Spleen (tissue), 11 donors: ENCODE measurements at regions not wholly inside any gene's neighbourhood (a gene's known extent, or its start where the extent isn't known, plus 50 kb on each side); places are given as distances from the start of the nearest gene placed in this dataset.

ENCODE experiments used
- DNase-seq: peaks from one replicate; pipeline ENCODE4 v3.0.0-alpha.2; 2020
- H3K27ac ChIP-seq, 8 donors: fragments of 200-600 bp; sonication (generic) in 7 of 8; 1 replicate in 4 of 8; 2 replicates in 4 of 8; pipeline versions ENCODE4 v1.5.0 to v1.8.0; 2016 to 2021; ENCODE audit warnings: inconsistent platforms in 4 of 8, mild to moderate bottlenecking in 4 of 8, moderate library complexity in 1 of 8
- H3K27me3 ChIP-seq, 7 donors: fragments of 200-600 bp; sonication (generic) in 6 of 7; replicated peaks in 1 of 7; 1 replicate in 4 of 7; 2 replicates in 3 of 7; pipeline versions ENCODE4 v1.5.0 to v1.8.0; 2016 to 2021; ENCODE audit warnings: inconsistent platforms in 3 of 7, mild to moderate bottlenecking in 1 of 7
- H3K36me3 ChIP-seq, 6 donors: fragments of 200-600 bp; sonication (generic) in 5 of 6; 1 replicate in 4 of 6; 2 replicates in 2 of 6; pipeline versions ENCODE4 v1.5.0 to v1.8.0; 2016 to 2021; ENCODE audit warnings: inconsistent platforms in 2 of 6
- H3K4me1 ChIP-seq, 6 donors: fragments of 200-600 bp; sonication (generic) in 5 of 6; 1 replicate in 3 of 6; 2 replicates in 3 of 6; pipeline versions ENCODE4 v1.5.0 to v1.8.0; 2016 to 2021; ENCODE audit warnings: inconsistent platforms in 3 of 6
- H3K4me3 ChIP-seq, 8 donors: fragments of 200-600 bp; sonication (generic) in 7 of 8; 1 replicate in 4 of 8; 2 replicates in 4 of 8; pipeline versions ENCODE4 v1.5.0 to v1.8.0; 2016 to 2021; ENCODE audit warnings: inconsistent platforms in 4 of 8, mild to moderate bottlenecking in 4 of 8, moderate library complexity in 2 of 8
- H3K9me3 ChIP-seq, 8 donors: fragments of 200-600 bp; sonication (generic) in 7 of 8; 1 replicate in 4 of 8; 2 replicates in 4 of 8; pipeline versions ENCODE4 v1.5.0 to v1.8.0; 2016 to 2021; ENCODE audit warnings: inconsistent platforms in 4 of 8
- CTCF ChIP-seq, 11 experiments: fragments of 200-600 bp in 7 of 11; fragments of 450-650 bp in 4 of 11; sonication (generic) in 4 of 11; IDR thresholded peaks in 8 of 11; conservative IDR thresholded peaks in 3 of 11; 1 replicate in 7 of 11; 2 replicates in 4 of 11; pipeline versions ENCODE4 v1.4.0 to v1.8.0; 2016 to 2021; ENCODE audit warnings: antibody characterized with exemption in 11 of 11, inconsistent platforms in 4 of 11, mild to moderate bottlenecking in 1 of 11
- POLR2A ChIP-seq, 3 donors: fragments of 450-650 bp; IDR thresholded peaks; one replicate each; pipeline ENCODE4 v1.5.1; 2017; ENCODE audit warnings: antibody characterized with exemption in 3 of 3, mild to moderate bottlenecking in 1 of 3
- POLR2AphosphoS5 ChIP-seq, 3 donors: sonication (generic); formaldehyde crosslinking; IDR thresholded peaks; one replicate each; pipeline ENCODE4 v1.5.1; 2017; ENCODE audit warnings: antibody characterized with exemption in 3 of 3
- WGBS, 5 donors: extraction: QIAGEN DNeasy Blood & Tissue Kit in 3 of 5; methylation state at CpG; one replicate each; pipeline versions ENCODE4 v1.1.5 to v1.1.7; 2013 to 2018; 5-methylcytosine and 5-hydroxymethylcytosine counted together
- intact Hi-C: fragments of 100-400 bp; cut with DNase I; formaldehyde crosslinking; loops from one replicate; pipeline ENCODE4 v1.15.0; 2023; ENCODE audit warnings: low total_unique reads
- donor health status: healthy with polysubstance abuse.
- donor health status: DM: no; HTN: no; CAD: no; lungs with moderate emphysema.
- donor health status: DM: no; HTN: no; CAD: no.
- donor health status: Bipolar disorder and iron deficiency.
- donor health status: healthy.
- donor health status: DM: no; HTN: no; CAD: no.
- donor health status: DM: yes; HTN: yes; CAD: no.

- no peak for DNase-seq
- no peak for TF ChIP-seq CTCF (IDR thresholded peaks at IDR 0.05 in 8 of 11, conservative IDR thresholded peaks at IDR 0.05 in 3 of 11)
- no peak for TF ChIP-seq POLR2A (IDR thresholded peaks at IDR 0.05)
- no peak for TF ChIP-seq POLR2AphosphoS5 (IDR thresholded peaks at IDR 0.05)
- intact Hi-C loops: no loop called here
- Histone ChIP-seq H3K4me3 (no peak overlapping the region), H3K9me3 (peaks cover 0 to 15% (median 12%) of the 10 kb centered on the region in 8 donors), H3K27ac (no peak overlapping the region), H3K36me3 (no peaks in the 10 kb centered on the region), H3K4me1 (no peaks in the 10 kb centered on the region), H3K27me3 (no peaks in the 10 kb centered on the region)
These were observed 395.2 kb downstream of the RAB38 start for GRCh38 chr11:87780068-87780413.

DNA sequence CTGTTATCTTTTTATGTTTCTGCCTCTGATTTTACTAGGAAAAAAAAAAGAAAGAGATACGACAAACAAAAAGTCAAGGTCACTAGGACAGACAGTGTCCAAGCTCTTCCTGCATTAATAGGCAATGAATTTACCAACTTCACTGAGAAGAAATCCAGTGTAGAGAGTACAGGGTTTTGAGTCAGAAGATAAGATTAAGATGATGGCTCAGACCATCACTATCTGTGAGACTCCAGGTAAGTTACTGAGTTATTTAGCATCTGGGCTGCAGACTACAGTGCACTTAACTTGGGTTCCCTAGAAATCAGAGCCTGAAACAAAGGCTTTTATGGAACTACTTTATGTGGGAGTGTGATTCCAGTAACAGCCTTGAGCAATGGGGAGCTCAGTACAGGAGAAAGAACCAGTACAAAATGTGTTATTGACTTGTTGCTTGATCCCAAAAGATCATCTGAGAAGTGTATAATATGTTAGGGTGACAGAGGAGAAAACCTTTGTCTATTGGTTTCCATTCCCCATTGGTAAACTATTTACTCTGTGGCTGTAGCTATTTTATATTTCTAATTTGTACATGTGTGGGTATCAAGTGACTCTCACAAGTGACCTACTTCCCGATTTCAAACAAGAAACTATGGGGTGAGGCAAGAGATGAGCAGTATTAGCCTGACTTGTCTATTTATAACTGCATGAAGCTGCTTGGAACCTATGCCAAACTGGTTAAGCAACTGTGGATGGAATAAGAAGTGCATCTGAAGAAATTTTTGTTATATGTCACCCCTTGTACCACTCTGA lies 395.8 kb downstream of the RAB38 start:
- no peaks in the 10 kb centered on the region for H3K36me3 ChIP-seq
- H3K4me3 ChIP-seq: no peak overlapping the region
- TF ChIP-seq POLR2AphosphoS5 (IDR thresholded peaks at IDR 0.05) (no peak), CTCF (IDR thresholded peaks at IDR 0.05 in 8 of 11, conservative IDR thresholded peaks at IDR 0.05 in 3 of 11) (no peak), POLR2A (IDR thresholded peaks at IDR 0.05) (no peak)
- H3K9me3 ChIP-seq: peaks cover 0 to 9% (median 6%) of the 10 kb centered on the region in 8 donors
- no peaks in the 10 kb centered on the region for H3K4me1 ChIP-seq
- intact Hi-C loops: no loop called here
- no peak overlapping the region for H3K27ac ChIP-seq
- H3K27me3 ChIP-seq: no peaks in the 10 kb centered on the region
- 32 to 40% (median 36%) methylated on average over 2 of the region's 2 CpGs for WGBS, 5 donors
- no peak for DNase-seq

DNA sequence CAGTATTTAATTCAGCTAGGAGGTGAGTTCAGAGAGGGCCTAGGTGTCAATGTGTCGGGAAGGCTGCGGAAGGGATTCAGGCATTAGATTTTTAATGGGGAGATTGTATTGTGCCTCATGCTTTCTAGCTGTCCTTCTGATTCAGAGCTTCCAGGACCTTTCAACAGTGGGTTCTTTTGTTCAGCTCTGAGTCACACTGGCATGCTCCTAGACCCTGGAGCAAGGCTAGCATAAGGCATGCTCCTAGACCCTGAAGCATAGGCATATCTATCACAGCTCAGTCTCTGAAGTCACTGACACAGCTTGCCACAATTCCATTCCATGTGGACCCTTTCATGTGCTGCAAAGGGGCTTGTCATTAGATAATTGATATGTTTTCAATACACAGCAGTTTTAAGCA lies 396.9 kb downstream of the RAB38 start:
- no peak overlapping the region for H3K4me3 ChIP-seq
- intact Hi-C loops: no loop called here
- no peak for DNase-seq
- no peak overlapping the region for H3K27ac ChIP-seq
- WGBS, 5 donors: 94 to 100% (median 95%) methylated on average over 2 of the region's 2 CpGs
- TF ChIP-seq CTCF (IDR thresholded peaks at IDR 0.05 in 8 of 11, conservative IDR thresholded peaks at IDR 0.05 in 3 of 11): no peak
- TF ChIP-seq POLR2AphosphoS5 (IDR thresholded peaks at IDR 0.05): no peak
- TF ChIP-seq POLR2A (IDR thresholded peaks at IDR 0.05): no peak
- H3K36me3 ChIP-seq: no peaks in the 10 kb centered on the region
- H3K27me3 ChIP-seq: no peaks in the 10 kb centered on the region
- H3K9me3 ChIP-seq: peaks cover 0 to 4% (median 0%) of the 10 kb centered on the region in 8 donors
- H3K4me1 ChIP-seq: no peaks in the 10 kb centered on the region

- intact Hi-C loops: no loop called here
- Histone ChIP-seq H3K4me1 (no peaks in the 10 kb centered on the region), H3K27ac (no peak overlapping the region), H3K27me3 (no peaks in the 10 kb centered on the region), H3K36me3 (no peaks in the 10 kb centered on the region), H3K4me3 (no peak overlapping the region), H3K9me3 (no peaks in the 10 kb centered on the region)
- TF ChIP-seq CTCF (IDR thresholded peaks at IDR 0.05 in 8 of 11, conservative IDR thresholded peaks at IDR 0.05 in 3 of 11) (no peak), POLR2AphosphoS5 (IDR thresholded peaks at IDR 0.05) (no peak), POLR2A (IDR thresholded peaks at IDR 0.05) (no peak)
- DNase-seq: no peak
- 72 to 82% (median 78%) methylated on average over 1 of the region's 1 CpG for WGBS, 5 donors
These were observed 400.2 kb downstream of the RAB38 start for GRCh38 chr11:87775036-87775435.
